GM21526 (cell line): ENCODE measurements at regions not wholly inside any gene's neighbourhood (a gene's known extent, or its start where the extent isn't known, plus 50 kb on each side); places are given as distances from the start of the nearest gene placed in this dataset.

Experiments
- ATAC-seq: cut with Tn5 transposase; IDR thresholded peaks from one replicate; pipeline ENCODE4 v1.9.1; 2021; ENCODE audit warnings: moderate library complexity; ENCODE audit not compliant: unreplicated experiment, low FRiP score

GRCh38 chr14:38098074-38098836, 109.4 kb upstream of the SSTR1 start:
- ATAC-seq: no peak

GRCh38 chr14:38101679-38102078, 106.0 kb upstream of the SSTR1 start:
- no peak for ATAC-seq

- no peak for ATAC-seq
These were observed 104.0 kb upstream of the SSTR1 start for GRCh38 chr14:38103542-38104225.

GRCh38 chr14:38105106-38105702, 102.5 kb upstream of the SSTR1 start:
- ATAC-seq: no peak

- no peak for ATAC-seq
These were observed 100.5 kb upstream of the SSTR1 start for GRCh38 chr14:38107216-38107631.

GRCh38 chr14:38108681-38109080, 99.0 kb upstream of the SSTR1 start:
- no peak for ATAC-seq

- ATAC-seq: no peak
These were observed 97.4 kb upstream of the SSTR1 start for GRCh38 chr14:38110258-38110657.

- no peak for ATAC-seq
These were observed 96.7 kb upstream of the SSTR1 start for GRCh38 chr14:38111046-38111445.

GRCh38 chr14:38113546-38113945, 94.2 kb upstream of the SSTR1 start:
- ATAC-seq: no peak

- ATAC-seq: no peak
These were observed 90.8 kb upstream of the SSTR1 start for GRCh38 chr14:38116895-38117294.

- no peak for ATAC-seq
These were observed 87.6 kb upstream of the SSTR1 start for GRCh38 chr14:38120109-38120508.

GRCh38 chr14:38121320-38122020, 86.2 kb upstream of the SSTR1 start:
- ATAC-seq: no peak

GRCh38 chr14:38122241-38122640, 85.5 kb upstream of the SSTR1 start:
- no peak for ATAC-seq

- ATAC-seq: no peak
These were observed 83.2 kb upstream of the SSTR1 start for GRCh38 chr14:38124506-38124905.

- ATAC-seq: no peak
These were observed 82.1 kb upstream of the SSTR1 start for GRCh38 chr14:38125481-38126037.

- no peak for ATAC-seq
These were observed 80.3 kb upstream of the SSTR1 start for GRCh38 chr14:38127356-38127755.

GRCh38 chr14:38127784-38128183, 79.9 kb upstream of the SSTR1 start:
- ATAC-seq: no peak

- ATAC-seq: no peak
These were observed 79.1 kb upstream of the SSTR1 start for GRCh38 chr14:38128640-38129039.

- no peak for ATAC-seq
These were observed 78.5 kb upstream of the SSTR1 start for GRCh38 chr14:38129192-38129591.

GRCh38 chr14:38129705-38130104, 78.0 kb upstream of the SSTR1 start:
- ATAC-seq: no peak
